DMS153 (cell line): ENCODE measurements at regions not wholly inside any gene's neighbourhood (a gene's known extent, or its start where the extent isn't known, plus 50 kb on each side); places are given as distances from the start of the nearest gene placed in this dataset.

Source experiments
- DNase-seq: peaks from one replicate; lab custom pipeline; 2025; lab: John Stamatoyannopoulos, UW

- no peak for DNase-seq
These were observed 204.0 kb downstream of the GADD45G start for GRCh38 chr9:89808756-89809181.

- no peak for DNase-seq
These were observed 205.6 kb downstream of the GADD45G start for GRCh38 chr9:89810431-89810830.

GRCh38 chr9:89811356-89811755 is 206.5 kb downstream of the GADD45G start:
- no peak for DNase-seq

- DNase-seq, result no peak
These were observed 207.2 kb downstream of the GADD45G start for GRCh38 chr9:89811886-89812450.

- no peak for DNase-seq
These were observed 207.9 kb downstream of the GADD45G start for GRCh38 chr9:89812556-89813181.

GRCh38 chr9:89813482-89813881 is 208.7 kb downstream of the GADD45G start:
- no peak for DNase-seq

GRCh38 chr9:89814340-89815040 is 209.7 kb downstream of the GADD45G start:
- DNase-seq, result peak; percentile 87

GRCh38 chr9:89815061-89815902 is 210.5 kb downstream of the GADD45G start:
- DNase-seq, result no peak

GRCh38 chr9:89815903-89816573 is 211.2 kb downstream of the GADD45G start:
- no peak for DNase-seq

GRCh38 chr9:89817151-89817950 is 212.5 kb downstream of the GADD45G start:
- no peak for DNase-seq

GRCh38 chr9:89820337-89820736 is 215.5 kb downstream of the GADD45G start:
- DNase-seq, result no peak

GRCh38 chr9:89821081-89821480 is 216.3 kb downstream of the GADD45G start:
- DNase-seq, result no peak

- no peak for DNase-seq
These were observed 218.2 kb downstream of the GADD45G start for GRCh38 chr9:89822996-89823395.

GRCh38 chr9:89825669-89826068 is 220.9 kb downstream of the GADD45G start:
- DNase-seq, result no peak

- DNase-seq, result no peak
These were observed 221.4 kb downstream of the GADD45G start for GRCh38 chr9:89826186-89826585.

GRCh38 chr9:89829346-89829745 is 224.5 kb downstream of the GADD45G start:
- no peak for DNase-seq

GRCh38 chr9:89835666-89836065 is 230.9 kb downstream of the GADD45G start:
- no peak for DNase-seq

- no peak for DNase-seq
These were observed 232.5 kb downstream of the GADD45G start for GRCh38 chr9:89837162-89837933.

- no peak for DNase-seq
These were observed 233.1 kb downstream of the GADD45G start for GRCh38 chr9:89837934-89838310.

- no peak for DNase-seq
These were observed 233.8 kb downstream of the GADD45G start for GRCh38 chr9:89838621-89839020.
